Neuron (in vitro differentiated cells): ENCODE measurements at regions not wholly inside any gene's neighbourhood (a gene's known extent, or its start where the extent isn't known, plus 50 kb on each side); places are given as distances from the start of the nearest gene placed in this dataset.
"Not testable (repeated sequence)": the region's sequence is repeated elsewhere in the genome, so short reads cannot be mapped to it uniquely, and the experiment has no call there.

Experiments
- H2AFZ ChIP-seq: one replicate; pipeline ENCODE4 v1.6.1; 2013; ENCODE audit warnings: low read depth, mild to moderate bottlenecking, inconsistent platforms, low read length, moderate library complexity
- H3K27me3 ChIP-seq: one replicate; pipeline ENCODE4 v1.6.1; 2013; ENCODE audit warnings: low read length; ENCODE audit not compliant: insufficient read depth
- H3K36me3 ChIP-seq: one replicate; pipeline ENCODE4 v1.6.1; 2013; ENCODE audit warnings: low read length; ENCODE audit not compliant: insufficient read depth
- H3K4me1 ChIP-seq: one replicate; pipeline ENCODE4 v1.6.1; 2013; ENCODE audit warnings: low read length; ENCODE audit not compliant: insufficient read depth
- H3K4me3 ChIP-seq: 2 replicates; pipeline ENCODE4 v1.5.1; 2013; ENCODE audit warnings: mild to moderate bottlenecking, low read length, moderate library complexity
- H3K9me3 ChIP-seq: one replicate; pipeline ENCODE4 v1.6.1; 2013; ENCODE audit warnings: low read length

DNA sequence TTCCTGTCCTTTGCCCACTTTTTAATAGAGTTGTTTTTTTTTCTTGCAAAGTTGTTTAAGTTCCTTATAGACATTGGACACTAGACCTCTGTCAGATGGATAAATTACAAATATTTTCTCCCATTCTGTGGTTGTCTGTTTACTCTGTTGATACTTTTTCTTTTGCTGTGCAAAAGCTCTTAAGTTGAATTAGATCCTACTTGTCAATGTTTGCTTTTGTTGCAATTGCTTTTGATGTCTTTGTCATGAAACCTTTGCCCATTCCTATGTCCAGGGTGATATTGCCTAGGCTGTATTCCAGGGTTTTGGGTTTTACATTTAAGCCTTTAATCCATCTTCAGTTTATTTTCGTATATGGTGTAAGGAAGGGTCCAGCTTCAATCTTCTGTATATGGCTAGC lies 76.9 kb upstream of the AGR3 start:
- H3K27me3 ChIP-seq: no peaks in the 10 kb centered on the region
- H2AFZ ChIP-seq: no peak overlapping the region
- peaks cover 6% of the 10 kb centered on the region for H3K4me1 ChIP-seq
- no peak overlapping the region for H3K4me3 ChIP-seq
- H3K36me3 ChIP-seq: no peaks in the 10 kb centered on the region
- H3K9me3 ChIP-seq: peaks cover 4% of the 10 kb centered on the region

DNA sequence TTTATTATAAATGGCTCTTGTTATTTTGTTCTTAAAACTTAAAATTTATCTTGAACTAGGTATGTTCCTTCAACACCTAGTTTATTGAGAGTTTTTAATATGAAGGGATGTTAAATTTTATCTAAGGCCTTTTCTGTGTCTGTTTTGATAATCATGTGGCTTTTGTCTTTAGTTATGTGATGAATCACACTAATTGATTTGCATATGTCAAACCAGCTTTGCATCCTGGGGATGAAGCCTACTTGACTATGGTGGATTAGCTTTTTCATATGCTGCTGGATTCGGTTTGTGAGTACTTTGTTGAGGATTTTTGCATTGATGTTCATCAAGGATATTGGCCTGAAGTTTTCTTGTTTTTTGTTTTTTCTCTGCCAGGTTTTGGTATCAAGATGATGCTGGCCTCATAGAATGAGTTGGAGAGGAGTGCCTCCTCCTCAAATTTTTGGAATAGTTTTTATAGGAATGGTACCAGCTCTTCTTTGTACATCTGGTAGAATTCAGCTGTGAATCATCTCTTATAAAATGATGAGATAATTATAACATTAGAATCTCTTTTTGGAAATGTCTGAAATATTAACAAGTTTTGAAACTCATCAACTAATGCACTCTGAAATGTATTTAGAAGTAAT lies 78.7 kb upstream of the AGR3 start:
- Histone ChIP-seq H3K4me3 (no peak overlapping the region), H3K9me3 (peaks cover 4% of the 10 kb centered on the region), H3K4me1 (no peaks in the 10 kb centered on the region), H3K27me3 (no peaks in the 10 kb centered on the region), H2AFZ (no peak overlapping the region), H3K36me3 (no peaks in the 10 kb centered on the region)

DNA sequence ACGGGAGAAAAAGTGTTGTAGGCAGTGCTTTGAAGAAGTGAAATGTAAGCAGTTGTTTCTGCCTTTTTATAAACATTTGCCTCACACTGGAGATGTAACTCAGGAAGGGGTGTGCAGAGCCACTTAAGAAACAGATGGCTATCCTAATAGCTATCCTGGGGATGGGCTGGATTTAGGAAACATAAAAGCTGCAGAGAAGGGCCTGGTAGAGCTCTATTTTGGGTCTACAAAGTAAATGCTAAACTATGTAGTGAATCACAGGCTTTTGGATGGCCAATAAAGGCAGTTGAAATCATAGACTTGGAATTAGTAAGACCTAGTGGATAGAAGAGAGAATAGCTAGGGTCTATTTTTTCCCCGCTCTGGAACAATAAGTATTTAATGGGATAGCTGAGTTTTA lies 79.9 kb upstream of the AGR3 start:
- Histone ChIP-seq H3K4me3 (no peak overlapping the region), H3K9me3 (peaks cover 4% of the 10 kb centered on the region), H3K4me1 (no peaks in the 10 kb centered on the region), H3K27me3 (no peaks in the 10 kb centered on the region), H3K36me3 (no peaks in the 10 kb centered on the region), H2AFZ (no peak overlapping the region)

DNA sequence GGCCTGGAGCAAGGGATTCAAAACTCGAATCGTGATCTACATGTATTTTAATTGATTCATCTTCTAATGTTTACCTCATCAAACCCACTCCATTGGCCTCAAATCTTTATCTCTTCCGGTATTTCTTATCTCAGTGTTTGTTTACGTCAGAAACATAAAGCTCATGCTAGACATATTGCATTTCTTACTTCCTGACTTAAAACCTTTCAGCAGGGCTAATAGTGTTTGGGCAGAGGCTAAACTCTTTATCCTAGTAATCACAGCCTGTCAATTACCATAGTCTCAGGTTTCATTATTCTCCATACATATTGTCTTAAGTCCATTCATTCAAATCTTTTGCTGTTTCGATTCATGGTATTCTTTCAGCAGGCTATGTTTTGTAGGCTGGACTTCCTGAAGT lies 81.3 kb upstream of the AGR3 start:
- no peak overlapping the region for H2AFZ ChIP-seq
- H3K36me3 ChIP-seq: no peaks in the 10 kb centered on the region
- H3K4me1 ChIP-seq: no peaks in the 10 kb centered on the region
- H3K27me3 ChIP-seq: no peaks in the 10 kb centered on the region
- H3K4me3 ChIP-seq: no peak overlapping the region
- no peaks in the 10 kb centered on the region for H3K9me3 ChIP-seq

DNA sequence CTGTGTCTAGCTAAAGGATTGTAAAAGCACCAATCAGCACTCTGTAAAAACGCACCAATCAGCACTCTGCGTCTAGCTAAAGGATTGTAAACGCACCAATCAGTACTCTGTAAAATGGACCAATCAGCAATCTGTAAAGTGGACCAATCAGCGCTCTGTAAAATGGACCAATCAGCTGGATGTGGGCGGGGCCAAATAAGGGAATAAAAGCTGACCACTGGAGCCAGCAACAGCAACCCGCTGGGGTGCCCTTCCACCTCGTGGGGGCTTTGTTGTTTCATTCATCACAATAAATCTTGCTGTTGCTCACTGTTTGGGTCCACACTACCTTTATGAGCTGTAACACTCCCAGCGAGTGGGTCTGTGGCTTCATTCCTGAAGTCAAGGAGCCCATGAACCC lies 83.9 kb upstream of the AGR3 start:
- not testable (repeated sequence) for H3K4me3 ChIP-seq, H3K27me3 ChIP-seq, H3K36me3 ChIP-seq, H2AFZ ChIP-seq, H3K9me3 ChIP-seq, H3K4me1 ChIP-seq

DNA sequence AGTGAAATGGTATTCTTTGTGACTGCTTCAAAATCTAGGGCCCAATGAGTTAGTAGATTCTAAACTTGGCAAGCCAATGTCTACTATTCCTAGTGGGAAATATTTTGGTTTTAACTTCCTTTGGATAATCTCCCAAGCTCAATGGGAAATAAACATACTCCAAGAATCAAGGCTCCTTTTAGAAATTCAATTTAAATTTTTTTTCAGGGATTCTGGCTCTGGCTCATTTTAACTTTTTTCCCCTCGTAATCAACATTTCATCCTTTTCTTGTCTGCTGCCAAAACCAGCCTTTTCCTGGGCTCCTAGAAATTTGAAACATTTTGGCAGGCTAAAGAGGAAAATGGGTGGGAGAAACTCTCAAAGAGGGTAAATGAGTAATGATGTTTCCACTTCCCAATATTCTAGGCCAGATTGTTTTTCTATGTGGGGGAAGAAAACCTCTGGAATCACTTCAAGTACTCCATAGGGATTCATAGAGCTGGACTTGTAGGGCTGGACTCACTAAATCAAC lies 85.6 kb upstream of the AGR3 start:
- no peaks in the 10 kb centered on the region for H3K27me3 ChIP-seq
- H3K36me3 ChIP-seq: no peaks in the 10 kb centered on the region
- no peaks in the 10 kb centered on the region for H3K9me3 ChIP-seq
- H3K4me1 ChIP-seq: peaks cover 20% of the 10 kb centered on the region
- no peak overlapping the region for H2AFZ ChIP-seq
- H3K4me3 ChIP-seq: no peak overlapping the region

DNA sequence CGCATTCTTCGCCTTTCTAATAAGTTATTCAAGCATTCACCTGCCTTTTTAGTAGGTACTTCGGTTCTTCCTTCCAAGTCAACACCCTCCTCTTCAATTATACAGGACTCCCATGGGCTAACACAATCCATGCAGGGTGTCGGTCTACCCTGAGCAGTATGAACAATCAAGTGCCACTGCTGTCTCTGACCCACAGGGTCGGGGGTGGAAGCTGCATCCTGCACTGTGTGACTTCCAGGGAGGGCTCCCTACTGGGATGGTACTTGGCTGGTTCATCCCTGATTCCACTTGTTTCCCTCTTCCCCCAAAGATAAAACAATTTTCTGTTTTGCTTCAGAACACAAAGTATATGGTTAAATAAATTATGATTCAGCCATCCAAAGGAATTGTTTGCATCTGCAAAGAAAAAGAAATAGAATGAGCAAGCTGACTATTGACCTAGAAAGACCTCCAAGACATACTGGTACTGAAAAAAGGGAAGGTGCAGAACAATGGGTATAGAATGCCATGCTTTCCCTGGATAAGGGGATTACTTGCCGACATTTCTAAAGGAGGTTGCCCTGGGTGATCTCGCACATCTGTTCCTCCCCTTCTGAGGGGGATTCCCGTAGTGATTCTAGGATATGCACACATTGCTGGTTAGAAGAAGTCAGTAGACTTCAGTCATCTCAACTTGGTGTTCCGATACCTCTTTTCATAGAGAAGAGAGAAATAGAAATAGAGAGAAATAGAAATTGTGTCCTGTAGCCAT lies 89.1 kb upstream of the AGR3 start:
- no peaks in the 10 kb centered on the region for H3K9me3 ChIP-seq
- no peak overlapping the region for H3K4me3 ChIP-seq
- H2AFZ ChIP-seq: no peak overlapping the region

DNA sequence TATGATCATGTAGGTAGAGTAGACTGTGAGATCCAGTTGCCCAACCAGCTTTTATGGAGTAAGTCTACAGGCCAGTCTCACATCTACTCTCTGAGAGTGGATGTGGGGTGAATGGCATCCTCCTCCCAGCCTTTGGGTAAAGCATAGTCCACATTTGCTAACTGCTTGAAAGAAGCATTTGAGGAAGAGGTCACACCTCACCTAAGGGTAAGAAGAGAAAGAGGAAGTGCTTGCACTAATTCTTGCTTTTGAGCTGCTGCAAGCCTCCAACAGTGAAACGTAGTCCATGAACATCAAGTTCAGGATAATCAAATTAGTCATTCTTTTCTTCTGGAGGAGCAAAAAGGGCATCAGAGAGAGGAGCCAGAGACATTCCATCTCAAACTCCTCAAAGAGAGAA lies 93.9 kb upstream of the AGR3 start:
- Histone ChIP-seq H3K4me3 (no peak overlapping the region), H3K4me1 (peaks cover 28% of the 10 kb centered on the region), H3K27me3 (no peaks in the 10 kb centered on the region), H3K36me3 (no peaks in the 10 kb centered on the region), H2AFZ (no peak overlapping the region), H3K9me3 (no peaks in the 10 kb centered on the region)

More for the DNA sequence above, 89.1 kb upstream of the AGR3 start:
- no peaks in the 10 kb centered on the region for H3K27me3 ChIP-seq
- no peaks in the 10 kb centered on the region for H3K36me3 ChIP-seq
- peaks cover 20% of the 10 kb centered on the region for H3K4me1 ChIP-seq

DNA sequence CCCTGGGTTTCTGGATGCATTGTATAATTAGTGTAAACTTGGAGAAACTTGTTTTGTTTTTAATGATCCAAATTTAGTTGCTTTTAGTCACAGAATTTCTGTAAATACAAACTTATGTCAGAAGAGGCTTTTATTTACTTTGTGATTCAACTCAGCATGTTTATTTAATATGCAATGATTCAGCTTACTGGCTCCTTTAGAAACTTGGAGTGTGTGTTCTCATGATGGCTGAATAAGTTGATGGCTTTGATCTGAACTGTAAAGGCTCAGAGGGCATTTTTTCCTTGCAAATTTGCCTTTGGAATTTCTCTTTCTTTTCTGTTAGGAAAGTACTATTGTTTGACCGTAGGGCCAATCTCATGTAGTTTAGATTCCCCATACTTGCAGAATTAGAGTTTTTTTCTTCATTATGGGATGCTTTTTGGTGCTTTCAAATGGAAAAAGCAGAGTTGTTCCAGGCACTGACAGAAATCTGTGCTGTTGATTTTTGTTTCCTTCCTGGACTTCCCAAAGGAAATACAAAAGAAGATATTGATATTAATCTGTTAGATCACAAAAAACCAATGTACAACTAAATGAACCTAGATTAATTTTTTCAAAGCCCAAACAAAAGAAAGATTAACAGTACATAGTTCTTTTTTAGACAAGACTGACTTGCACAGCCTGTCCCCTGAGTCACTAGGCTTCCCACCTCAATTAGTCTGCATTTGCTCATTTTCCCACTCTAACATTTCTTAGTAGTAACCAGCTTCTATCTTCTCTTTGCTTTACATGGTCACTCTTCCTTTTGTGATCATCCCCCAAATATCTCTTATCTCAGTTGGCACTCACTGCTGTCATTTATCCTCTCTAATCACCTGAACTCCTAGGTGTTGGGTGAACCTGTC lies 96.8 kb upstream of the AGR3 start:
- Histone ChIP-seq H3K9me3 (no peaks in the 10 kb centered on the region), H3K36me3 (no peaks in the 10 kb centered on the region), H3K27me3 (no peaks in the 10 kb centered on the region), H2AFZ (peak overlapping the region; percentile 41), H3K4me1 (peaks cover 14% of the 10 kb centered on the region), H3K4me3 (no peak overlapping the region)

DNA sequence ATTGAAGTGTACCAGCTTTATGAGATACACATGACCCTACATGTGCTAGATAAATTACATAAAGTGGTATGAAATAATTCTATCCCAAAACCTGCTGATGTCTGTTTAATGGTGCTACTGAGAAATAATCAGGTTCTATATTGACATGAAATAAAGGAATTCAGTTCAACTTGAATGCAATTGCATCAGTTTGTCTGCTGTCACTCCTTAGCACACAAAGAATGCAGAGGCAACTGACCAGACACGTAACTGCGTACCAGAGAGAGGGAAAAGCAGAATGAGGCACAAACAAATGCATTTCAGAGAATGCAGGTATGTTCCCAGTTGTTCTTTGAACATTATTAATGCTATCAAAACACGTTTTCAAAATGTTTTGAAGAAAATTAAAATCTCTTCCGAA lies 98.8 kb upstream of the AGR3 start:
- Histone ChIP-seq H3K36me3 (no peaks in the 10 kb centered on the region), H3K27me3 (no peaks in the 10 kb centered on the region), H3K4me1 (peaks cover 16% of the 10 kb centered on the region), H2AFZ (no peak overlapping the region), H3K9me3 (no peaks in the 10 kb centered on the region), H3K4me3 (no peak overlapping the region)

DNA sequence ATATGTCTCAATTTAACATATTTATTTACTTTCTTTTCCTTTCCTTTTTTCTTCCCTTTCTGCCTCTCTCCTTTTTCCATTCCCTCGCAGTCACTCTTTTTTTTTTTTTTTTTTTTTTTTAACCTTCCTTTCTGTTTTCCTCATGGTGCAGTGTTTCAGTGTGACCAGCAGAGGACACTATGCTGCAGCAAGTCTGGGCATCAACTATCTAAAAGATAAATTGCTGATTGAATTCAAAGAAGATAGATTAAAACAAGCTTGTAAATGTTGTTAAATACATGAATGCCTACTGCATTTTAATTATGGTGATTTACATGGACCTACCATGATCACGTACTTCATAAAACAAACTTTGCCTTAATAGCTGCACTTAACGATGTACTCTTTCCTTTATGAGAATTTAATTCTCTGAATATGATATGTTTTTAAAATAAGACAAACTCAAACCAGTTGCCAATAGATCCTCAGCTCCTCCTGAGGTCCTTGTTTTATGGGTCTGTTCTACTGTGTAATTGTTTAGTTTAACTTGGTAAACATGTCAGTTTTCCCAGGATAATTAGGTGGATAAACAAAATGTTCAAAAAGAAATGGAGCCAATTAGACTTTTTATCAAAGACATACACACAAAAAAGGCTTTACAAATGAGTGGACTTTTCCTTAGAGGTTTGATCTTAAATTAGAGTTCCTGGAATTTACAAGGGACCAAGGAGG lies 101.0 kb upstream of the AGR3 start:
- H3K4me1 ChIP-seq: peaks cover 16% of the 10 kb centered on the region
- H3K4me3 ChIP-seq: no peak overlapping the region
- no peaks in the 10 kb centered on the region for H3K9me3 ChIP-seq
- no peak overlapping the region for H2AFZ ChIP-seq
- no peaks in the 10 kb centered on the region for H3K36me3 ChIP-seq
- H3K27me3 ChIP-seq: no peaks in the 10 kb centered on the region

DNA sequence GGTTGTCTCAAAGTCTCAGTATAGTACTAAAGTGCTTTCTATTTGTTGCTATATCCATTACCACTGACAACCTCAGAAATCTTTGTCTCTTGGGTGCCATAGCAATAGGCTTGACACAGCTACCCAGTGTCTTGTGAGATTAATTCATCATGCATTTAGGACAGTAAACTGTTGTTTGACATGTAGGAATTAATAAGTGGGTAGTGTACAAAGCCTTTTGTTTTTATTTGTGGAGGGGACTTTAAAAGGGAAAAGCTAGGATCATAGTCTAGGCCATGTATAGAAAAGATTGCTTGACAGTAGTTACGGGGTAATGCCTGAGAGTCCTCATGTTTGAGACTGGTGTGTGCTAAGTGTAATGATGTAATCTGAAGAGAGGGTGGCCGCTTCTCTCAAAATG lies 102.6 kb upstream of the AGR3 start:
- no peak overlapping the region for H3K4me3 ChIP-seq
- H2AFZ ChIP-seq: no peak overlapping the region
- no peaks in the 10 kb centered on the region for H3K9me3 ChIP-seq
- no peaks in the 10 kb centered on the region for H3K36me3 ChIP-seq
- no peaks in the 10 kb centered on the region for H3K27me3 ChIP-seq
- peaks cover 2% of the 10 kb centered on the region for H3K4me1 ChIP-seq
